B cell (primary cell): ENCODE measurements at regions not wholly inside any gene's neighbourhood (a gene's known extent, or its start where the extent isn't known, plus 50 kb on each side); places are given as distances from the start of the nearest gene placed in this dataset.

Source experiments
- ATAC-seq: fragments of 200-7000 bp; cut with Tn5 transposase; one replicate; pipeline ENCODE4 v1.10.0; 2021; ENCODE audit warnings: low read depth, mild to moderate bottlenecking, moderate number of reproducible peaks, moderate library complexity
- CTCF ChIA-PET: fragments of 350-600 bp; sonication (Branson Sonifier 250); formaldehyde crosslinking; loops from one replicate; lab custom pipeline; 2021; ENCODE audit warnings: antibody characterized with exemption, inconsistent platforms; lab: Charles Lee
- POLR2A ChIA-PET: fragments of 350-600 bp; sonication (Branson Sonifier 250); formaldehyde crosslinking; loops from one replicate; lab custom pipeline; 2021; ENCODE audit warnings: antibody characterized with exemption; lab: Charles Lee
- DNase-seq: peaks from one replicate; pipeline ENCODE4 v3.0.0; 2013
- H2AFZ ChIP-seq: 2 replicates; pipeline ENCODE4 v1.6.1; 2012; ENCODE audit warnings: mild to moderate bottlenecking, low read depth, low read length; ENCODE audit not compliant: insufficient read depth, poor library complexity, severe bottlenecking
- H3K27ac ChIP-seq, 2 donors: 1 replicate in 1 of 2; 2 replicates in 1 of 2; pipeline ENCODE4 v1.5.1; 2012 to 2013; ENCODE audit warnings: low read length in 2 of 2, mild to moderate bottlenecking in 2 of 2, moderate library complexity in 1 of 2
- H3K27me3 ChIP-seq, 4 experiments: fragments of 200-600 bp in 1 of 4; sonication (generic) in 1 of 4; replicated peaks in 1 of 4; 1 replicate in 2 of 4; 2 replicates in 2 of 4; pipeline versions ENCODE4 v1.6.1 to v1.7.0; 2013 to 2016; ENCODE audit warnings: low read length in 3 of 4, mild to moderate bottlenecking in 2 of 4, mixed read lengths in 1 of 4, moderate library complexity in 1 of 4; ENCODE audit not compliant: insufficient read depth in 4 of 4, control insufficient read depth in 3 of 4; ENCODE audit errors: control extremely low read depth in 1 of 4
- H3K36me3 ChIP-seq, 2 experiments: replicated peaks in 1 of 2; 1 replicate in 1 of 2; 2 replicates in 1 of 2; pipeline versions ENCODE4 v1.6.1 to v1.7.1; 2013; ENCODE audit warnings: low read length in 1 of 2; ENCODE audit not compliant: insufficient read depth in 2 of 2, control insufficient read depth in 1 of 2; ENCODE audit errors: control extremely low read depth in 1 of 2, extremely low read depth in 1 of 2
- H3K4me1 ChIP-seq, 2 donors: fragments of 200-600 bp in 1 of 2; sonication (generic) in 1 of 2; 1 replicate in 1 of 2; 2 replicates in 1 of 2; pipeline versions ENCODE4 v1.5.1 to v1.6.1; 2013 to 2017; ENCODE audit warnings: low read length in 2 of 2; ENCODE audit not compliant: control insufficient read depth in 2 of 2, insufficient read depth in 2 of 2
- H3K4me2 ChIP-seq: replicated peaks from 2 replicates; pipeline ENCODE3; 2012; ENCODE audit warnings: mild to moderate bottlenecking, low read depth, low read length; ENCODE audit not compliant: poor library complexity, severe bottlenecking
- H3K4me3 ChIP-seq, 5 experiments: fragments of 200-600 bp in 1 of 5; sonication (generic) in 1 of 5; 1 replicate in 3 of 5; 2 replicates in 2 of 5; pipeline versions ENCODE4 v1.5.1 to v1.7.0; 2011 to 2016; ENCODE audit warnings: low read length in 4 of 5, mild to moderate bottlenecking in 4 of 5, low read depth in 2 of 5, control low read depth in 1 of 5, moderate library complexity in 1 of 5; ENCODE audit not compliant: insufficient read depth in 1 of 5; ENCODE audit errors: control extremely low read depth in 1 of 5, extremely low read depth in 1 of 5
- H3K79me2 ChIP-seq: fragments of 200-600 bp; sonication (generic); one replicate; pipeline ENCODE4 v1.6.0; 2016; ENCODE audit warnings: low read length; ENCODE audit not compliant: control insufficient read depth, insufficient read depth
- H3K9ac ChIP-seq: fragments of 200-600 bp; sonication (generic); 2 replicates; pipeline ENCODE4 v1.6.1; 2017; ENCODE audit warnings: mild to moderate bottlenecking, low read length, moderate library complexity
- H3K9me3 ChIP-seq, 3 donors: one replicate each; pipeline versions ENCODE4 v1.6.1 to v1.7.1; 2013; ENCODE audit warnings: low read length in 2 of 3; ENCODE audit not compliant: control insufficient read depth in 2 of 3, insufficient read depth in 1 of 3; ENCODE audit errors: control extremely low read depth in 1 of 3
- H4K20me1 ChIP-seq: 2 replicates; pipeline ENCODE4 v1.6.0; 2012; ENCODE audit warnings: mild to moderate bottlenecking, low read length; ENCODE audit not compliant: insufficient read depth, control insufficient read depth, poor library complexity, severe bottlenecking
- H3K27ac Mint-ChIP-seq: one replicate; pipeline ENCODE4 v1.8.0; 2021; ENCODE audit warnings: mixed read lengths
- H3K27me3 Mint-ChIP-seq: one replicate; pipeline ENCODE4 v1.8.0; 2021; ENCODE audit warnings: mixed read lengths
- H3K4me1 Mint-ChIP-seq: one replicate; pipeline ENCODE4 v1.8.0; 2021; ENCODE audit warnings: mixed read lengths
- H3K4me3 Mint-ChIP-seq: one replicate; pipeline ENCODE4 v1.8.0; 2021; ENCODE audit warnings: mixed read lengths
- H3K9me3 Mint-ChIP-seq: one replicate; pipeline ENCODE4 v1.8.0; 2022; ENCODE audit warnings: mixed read lengths; ENCODE audit not compliant: insufficient read depth
- EZH2 ChIP-seq: IDR thresholded peaks from 2 replicates; pipeline ENCODE4 v1.6.1; 2012; ENCODE audit warnings: borderline replicate concordance, low read depth, mild to moderate bottlenecking, moderate library complexity, low read length; ENCODE audit not compliant: insufficient read depth, poor library complexity, severe bottlenecking
- WGBS: methylation state at CpG from one replicate; pipeline ENCODE4 v1.1.5; 2013; ENCODE audit warnings: missing lambda C conversion rate; ENCODE audit not compliant: insufficient coverage; 5-methylcytosine and 5-hydroxymethylcytosine counted together
- intact Hi-C: fragments of 100-400 bp; cut with micrococcal nuclease; formaldehyde crosslinking; loops from one replicate; pipeline ENCODE4 v1.10.0; 2022
- TF ChIP-seq, protein P1 (sequence below): fragments of 200-600 bp; IDR thresholded peaks from one replicate; pipeline ENCODE4 v1.8.0; 2022; ENCODE audit warnings: antibody characterized with exemption, mild to moderate bottlenecking

DNA sequence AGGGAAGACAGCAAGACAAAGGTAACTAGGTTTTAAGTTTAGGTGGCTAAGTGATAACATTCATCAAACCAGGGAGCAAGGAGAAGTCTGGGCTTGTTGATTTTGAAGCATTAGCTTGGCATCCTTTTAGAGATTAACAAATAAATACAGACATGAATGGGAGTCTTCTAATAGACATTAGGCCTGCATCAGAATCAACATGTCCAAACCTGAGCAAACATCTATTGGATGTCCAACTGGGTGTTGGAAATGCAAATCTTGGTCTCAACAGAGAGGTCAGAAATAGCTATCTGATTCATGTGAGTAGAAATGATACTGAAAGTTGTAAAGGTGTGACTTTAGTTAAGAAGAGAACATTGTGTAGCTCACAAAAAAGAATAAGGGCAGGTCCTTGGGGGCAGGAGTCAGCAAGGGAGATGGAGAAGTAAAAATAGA is 85.5 kb upstream of the RND3 start:
- Histone ChIP-seq H3K9me3 (peaks cover 0 to under 1% (median 0%) of the 10 kb centered on the region in 3 donors), H3K27me3 (no peaks in the 10 kb centered on the region), H4K20me1 (no peaks in the 10 kb centered on the region), H3K4me2 (no peak overlapping the region), H3K36me3 (no peaks in the 10 kb centered on the region), H2AFZ (no peak overlapping the region), H3K27ac (no peak overlapping the region), H3K9ac (no peak overlapping the region), H3K79me2 (no peaks in the 10 kb centered on the region), H3K4me1 (no peaks in the 10 kb centered on the region), H3K4me3 (no peak overlapping the region)
- Mint-ChIP-seq H3K4me1 (no peaks in the 10 kb centered on the region), H3K27me3 (no peaks in the 10 kb centered on the region), H3K27ac (no peak overlapping the region), H3K4me3 (no peak overlapping the region), H3K9me3 (peaks cover 4% of the 10 kb centered on the region)
- DNase-seq (no peak), ATAC-seq (no peak)
- ChIA-PET CTCF (no interaction called here), POLR2A (no interaction called here)
- intact Hi-C loops = no loop called here
- no peak for TF ChIP-seq EZH2
- TF ChIP-seq, protein P1, sequence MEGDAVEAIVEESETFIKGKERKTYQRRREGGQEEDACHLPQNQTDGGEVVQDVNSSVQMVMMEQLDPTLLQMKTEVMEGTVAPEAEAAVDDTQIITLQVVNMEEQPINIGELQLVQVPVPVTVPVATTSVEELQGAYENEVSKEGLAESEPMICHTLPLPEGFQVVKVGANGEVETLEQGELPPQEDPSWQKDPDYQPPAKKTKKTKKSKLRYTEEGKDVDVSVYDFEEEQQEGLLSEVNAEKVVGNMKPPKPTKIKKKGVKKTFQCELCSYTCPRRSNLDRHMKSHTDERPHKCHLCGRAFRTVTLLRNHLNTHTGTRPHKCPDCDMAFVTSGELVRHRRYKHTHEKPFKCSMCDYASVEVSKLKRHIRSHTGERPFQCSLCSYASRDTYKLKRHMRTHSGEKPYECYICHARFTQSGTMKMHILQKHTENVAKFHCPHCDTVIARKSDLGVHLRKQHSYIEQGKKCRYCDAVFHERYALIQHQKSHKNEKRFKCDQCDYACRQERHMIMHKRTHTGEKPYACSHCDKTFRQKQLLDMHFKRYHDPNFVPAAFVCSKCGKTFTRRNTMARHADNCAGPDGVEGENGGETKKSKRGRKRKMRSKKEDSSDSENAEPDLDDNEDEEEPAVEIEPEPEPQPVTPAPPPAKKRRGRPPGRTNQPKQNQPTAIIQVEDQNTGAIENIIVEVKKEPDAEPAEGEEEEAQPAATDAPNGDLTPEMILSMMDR = no peak

DNA sequence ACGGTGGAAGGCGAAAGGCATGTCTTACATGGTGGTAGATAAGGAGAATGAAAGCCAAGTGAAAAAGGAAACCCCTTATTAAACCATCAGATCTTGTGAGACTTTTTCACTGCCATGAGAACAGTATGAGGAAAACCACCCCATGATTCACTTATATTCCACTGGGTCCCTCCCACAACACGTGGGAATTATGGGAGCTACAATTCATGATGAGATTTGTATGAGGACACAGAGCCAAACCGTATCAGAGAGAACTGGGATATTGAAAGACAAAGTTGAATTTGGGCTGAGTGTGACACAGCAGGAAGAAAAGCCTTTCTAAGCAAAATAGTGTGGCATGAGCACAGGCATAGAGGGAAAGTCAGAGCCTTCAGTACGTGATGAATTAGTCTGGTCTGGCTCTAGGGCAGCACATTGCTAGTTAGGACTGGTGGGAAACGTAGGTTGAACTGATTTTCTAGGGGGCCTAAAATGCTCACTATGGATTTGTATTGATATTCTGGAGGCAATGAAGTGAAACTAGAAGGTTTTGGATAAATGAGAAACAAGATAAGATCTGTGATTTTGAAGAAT is 84.8 kb upstream of the RND3 start:
- Mint-ChIP-seq H3K9me3 (no peaks in the 10 kb centered on the region), H3K4me3 (no peak overlapping the region), H3K27ac (no peak overlapping the region), H3K4me1 (no peaks in the 10 kb centered on the region), H3K27me3 (no peaks in the 10 kb centered on the region)
- H2AFZ ChIP-seq = no peak overlapping the region
- no peaks in the 10 kb centered on the region for H4K20me1 ChIP-seq
- no peaks in the 10 kb centered on the region for H3K36me3 ChIP-seq
- intact Hi-C loops = no loop called here
- H3K9me3 ChIP-seq = no peaks in the 10 kb centered on the region
- no peak overlapping the region for H3K27ac ChIP-seq
- no peak for DNase-seq
- WGBS = 83% methylated on average over 4 of the region's 6 CpGs
- H3K4me1 ChIP-seq = no peaks in the 10 kb centered on the region
- no peak for ATAC-seq
- TF ChIP-seq, protein P1 = no peak
- TF ChIP-seq EZH2 = no peak
- no peak overlapping the region for H3K9ac ChIP-seq
- H3K79me2 ChIP-seq = no peaks in the 10 kb centered on the region
- H3K27me3 ChIP-seq = no peaks in the 10 kb centered on the region
- ChIA-PET CTCF (no interaction called here), POLR2A (no interaction called here)
- H3K4me2 ChIP-seq = no peak overlapping the region
- no peak overlapping the region for H3K4me3 ChIP-seq
